ENCODE measurements at regions not wholly inside any gene's neighbourhood (a gene's known extent, or its start where the extent isn't known, plus 50 kb on each side); places are given as distances from the start of the nearest gene placed in this dataset.

DNA sequence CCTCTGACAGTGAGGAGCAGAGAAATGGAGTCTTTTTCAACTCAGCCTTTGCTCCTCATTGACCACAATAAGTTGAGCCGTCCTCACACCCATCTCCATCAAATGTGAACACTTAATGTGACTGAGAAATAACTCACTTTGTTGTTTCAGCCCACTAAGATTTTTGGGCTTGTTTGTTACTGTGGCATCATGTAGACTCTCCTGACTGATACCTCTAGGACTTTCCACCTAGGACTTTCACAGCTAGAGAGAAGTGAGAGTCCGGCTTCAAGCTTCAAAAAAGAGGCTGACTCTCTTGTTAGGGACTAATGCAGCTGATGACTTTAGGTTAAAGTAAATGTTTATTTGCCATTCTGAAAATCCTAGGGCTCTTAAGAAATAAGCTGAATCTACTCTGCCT lies 435.0 kb downstream of the TMEM114 start:
- no peak for TF ChIP-seq POLR2A (IDR thresholded peaks at IDR 0.05)
- TF ChIP-seq, protein P1, sequence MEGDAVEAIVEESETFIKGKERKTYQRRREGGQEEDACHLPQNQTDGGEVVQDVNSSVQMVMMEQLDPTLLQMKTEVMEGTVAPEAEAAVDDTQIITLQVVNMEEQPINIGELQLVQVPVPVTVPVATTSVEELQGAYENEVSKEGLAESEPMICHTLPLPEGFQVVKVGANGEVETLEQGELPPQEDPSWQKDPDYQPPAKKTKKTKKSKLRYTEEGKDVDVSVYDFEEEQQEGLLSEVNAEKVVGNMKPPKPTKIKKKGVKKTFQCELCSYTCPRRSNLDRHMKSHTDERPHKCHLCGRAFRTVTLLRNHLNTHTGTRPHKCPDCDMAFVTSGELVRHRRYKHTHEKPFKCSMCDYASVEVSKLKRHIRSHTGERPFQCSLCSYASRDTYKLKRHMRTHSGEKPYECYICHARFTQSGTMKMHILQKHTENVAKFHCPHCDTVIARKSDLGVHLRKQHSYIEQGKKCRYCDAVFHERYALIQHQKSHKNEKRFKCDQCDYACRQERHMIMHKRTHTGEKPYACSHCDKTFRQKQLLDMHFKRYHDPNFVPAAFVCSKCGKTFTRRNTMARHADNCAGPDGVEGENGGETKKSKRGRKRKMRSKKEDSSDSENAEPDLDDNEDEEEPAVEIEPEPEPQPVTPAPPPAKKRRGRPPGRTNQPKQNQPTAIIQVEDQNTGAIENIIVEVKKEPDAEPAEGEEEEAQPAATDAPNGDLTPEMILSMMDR (IDR thresholded peaks at IDR 0.05): no peak

Data from adrenal gland (tissue), 5 donors.